K562 (cell line): ENCODE measurements at regions not wholly inside any gene's neighbourhood (a gene's known extent, or its start where the extent isn't known, plus 50 kb on each side); places are given as distances from the start of the nearest gene placed in this dataset.

Experiments used
- CBX8 ChIP-seq: fragments of 200-600 bp; sonication (generic); IDR thresholded peaks from 2 replicates; pipeline ENCODE4 v1.6.1; 2012; ENCODE audit warnings: borderline replicate concordance, mixed run types, low read depth, mild to moderate bottlenecking, moderate library complexity, mixed read lengths, low read length, control low read depth, inconsistent platforms; ENCODE audit not compliant: poor library complexity, severe bottlenecking; ENCODE audit errors: extremely low read depth
- KAT8 ChIP-seq: fragments of 450-650 bp; IDR thresholded peaks from 2 replicates; pipeline ENCODE4 v1.6.1; 2016; ENCODE audit warnings: low read depth, mild to moderate bottlenecking
- KDM5B ChIP-seq: fragments of 200-600 bp; sonication (generic); IDR thresholded peaks from 2 replicates; pipeline ENCODE4 v1.6.1; 2012; ENCODE audit warnings: low read depth, mild to moderate bottlenecking, moderate library complexity, low read length, control low read depth, inconsistent platforms; ENCODE audit not compliant: insufficient replicate concordance
- SAFB2 ChIP-seq: fragments of 200-400 bp; formaldehyde crosslinking; IDR thresholded peaks from 2 replicates; pipeline ENCODE4 v1.6.1; 2018; ENCODE audit warnings: borderline replicate concordance, low read length, low read depth, moderate library complexity; ENCODE audit not compliant: severe bottlenecking
- SP1 ChIP-seq: sonication (generic); formaldehyde crosslinking; IDR thresholded peaks from 2 replicates; pipeline ENCODE4 v1.8.1; 2022; ENCODE audit warnings: mild to moderate bottlenecking, missing genetic modification reagents
- ZKSCAN3 ChIP-seq: fragments of 250-450 bp; sonication (Bioruptor Pico); IDR thresholded peaks from 2 replicates; pipeline ENCODE4 v1.4.0; 2020
- ZNF263 ChIP-seq: sonication (generic); formaldehyde crosslinking; IDR thresholded peaks from 2 replicates; pipeline ENCODE4 v1.8.0; 2022; ENCODE audit warnings: mild to moderate bottlenecking, missing genetic modification reagents, borderline replicate concordance
- TF ChIP-seq, protein P1 (sequence below), 2 experiments: fragments of 450-650 bp; formaldehyde crosslinking in 1 of 2; IDR thresholded peaks; 2 replicates each; pipeline versions ENCODE4 v1.4.0 to v1.6.1; 2014 to 2020; ENCODE audit warnings: mild to moderate bottlenecking in 2 of 2, borderline replicate concordance in 1 of 2, low read depth in 1 of 2
- TF ChIP-seq, protein P2 (sequence below), 3 experiments: IDR thresholded peaks in 2 of 3; conservative IDR thresholded peaks in 1 of 3; 2 replicates each; pipeline ENCODE4 v1.5.1; 2011 to 2012; ENCODE audit warnings: low read length in 3 of 3, mild to moderate bottlenecking in 3 of 3, control low read depth in 2 of 3, improper control_type of control experiment in 1 of 3, inconsistent platforms in 1 of 3, low read depth in 1 of 3, mixed read lengths in 1 of 3, moderate library complexity in 1 of 3; ENCODE audit not compliant: insufficient read depth in 2 of 3
- TF ChIP-seq, protein P3 (sequence below): sonication (generic); formaldehyde crosslinking; IDR thresholded peaks from 2 replicates; pipeline ENCODE4 v1.8.1; 2022; ENCODE audit warnings: missing genetic modification reagents

- TF ChIP-seq, protein P1, sequence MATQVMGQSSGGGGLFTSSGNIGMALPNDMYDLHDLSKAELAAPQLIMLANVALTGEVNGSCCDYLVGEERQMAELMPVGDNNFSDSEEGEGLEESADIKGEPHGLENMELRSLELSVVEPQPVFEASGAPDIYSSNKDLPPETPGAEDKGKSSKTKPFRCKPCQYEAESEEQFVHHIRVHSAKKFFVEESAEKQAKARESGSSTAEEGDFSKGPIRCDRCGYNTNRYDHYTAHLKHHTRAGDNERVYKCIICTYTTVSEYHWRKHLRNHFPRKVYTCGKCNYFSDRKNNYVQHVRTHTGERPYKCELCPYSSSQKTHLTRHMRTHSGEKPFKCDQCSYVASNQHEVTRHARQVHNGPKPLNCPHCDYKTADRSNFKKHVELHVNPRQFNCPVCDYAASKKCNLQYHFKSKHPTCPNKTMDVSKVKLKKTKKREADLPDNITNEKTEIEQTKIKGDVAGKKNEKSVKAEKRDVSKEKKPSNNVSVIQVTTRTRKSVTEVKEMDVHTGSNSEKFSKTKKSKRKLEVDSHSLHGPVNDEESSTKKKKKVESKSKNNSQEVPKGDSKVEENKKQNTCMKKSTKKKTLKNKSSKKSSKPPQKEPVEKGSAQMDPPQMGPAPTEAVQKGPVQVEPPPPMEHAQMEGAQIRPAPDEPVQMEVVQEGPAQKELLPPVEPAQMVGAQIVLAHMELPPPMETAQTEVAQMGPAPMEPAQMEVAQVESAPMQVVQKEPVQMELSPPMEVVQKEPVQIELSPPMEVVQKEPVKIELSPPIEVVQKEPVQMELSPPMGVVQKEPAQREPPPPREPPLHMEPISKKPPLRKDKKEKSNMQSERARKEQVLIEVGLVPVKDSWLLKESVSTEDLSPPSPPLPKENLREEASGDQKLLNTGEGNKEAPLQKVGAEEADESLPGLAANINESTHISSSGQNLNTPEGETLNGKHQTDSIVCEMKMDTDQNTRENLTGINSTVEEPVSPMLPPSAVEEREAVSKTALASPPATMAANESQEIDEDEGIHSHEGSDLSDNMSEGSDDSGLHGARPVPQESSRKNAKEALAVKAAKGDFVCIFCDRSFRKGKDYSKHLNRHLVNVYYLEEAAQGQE (IDR thresholded peaks at IDR 0.05; ENCODE audit: borderline replicate concordance), result no peak
- TF ChIP-seq, protein P1 (CRISPR knock-in tag; IDR thresholded peaks at IDR 0.05; ENCODE audit: low read depth), result no peak
- TF ChIP-seq ZNF263 (CRISPR knock-in tag), result no peak
- no peak for TF ChIP-seq KAT8
- TF ChIP-seq, protein P2, sequence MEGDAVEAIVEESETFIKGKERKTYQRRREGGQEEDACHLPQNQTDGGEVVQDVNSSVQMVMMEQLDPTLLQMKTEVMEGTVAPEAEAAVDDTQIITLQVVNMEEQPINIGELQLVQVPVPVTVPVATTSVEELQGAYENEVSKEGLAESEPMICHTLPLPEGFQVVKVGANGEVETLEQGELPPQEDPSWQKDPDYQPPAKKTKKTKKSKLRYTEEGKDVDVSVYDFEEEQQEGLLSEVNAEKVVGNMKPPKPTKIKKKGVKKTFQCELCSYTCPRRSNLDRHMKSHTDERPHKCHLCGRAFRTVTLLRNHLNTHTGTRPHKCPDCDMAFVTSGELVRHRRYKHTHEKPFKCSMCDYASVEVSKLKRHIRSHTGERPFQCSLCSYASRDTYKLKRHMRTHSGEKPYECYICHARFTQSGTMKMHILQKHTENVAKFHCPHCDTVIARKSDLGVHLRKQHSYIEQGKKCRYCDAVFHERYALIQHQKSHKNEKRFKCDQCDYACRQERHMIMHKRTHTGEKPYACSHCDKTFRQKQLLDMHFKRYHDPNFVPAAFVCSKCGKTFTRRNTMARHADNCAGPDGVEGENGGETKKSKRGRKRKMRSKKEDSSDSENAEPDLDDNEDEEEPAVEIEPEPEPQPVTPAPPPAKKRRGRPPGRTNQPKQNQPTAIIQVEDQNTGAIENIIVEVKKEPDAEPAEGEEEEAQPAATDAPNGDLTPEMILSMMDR (IDR thresholded peaks at IDR 0.05 in 2 of 3, conservative IDR thresholded peaks at IDR 0.05 in 1 of 3; ENCODE audit: insufficient read depth in 2 of 3, low read depth in 1 of 3, low read length in 3 of 3), result no peak
- TF ChIP-seq CBX8, result no peak
- TF ChIP-seq SAFB2, result no peak
- no peak for TF ChIP-seq SP1 (CRISPR knock-in tag)
- TF ChIP-seq KDM5B, result no peak
- no peak for TF ChIP-seq ZKSCAN3 (CRISPR knock-in tag)
- TF ChIP-seq, protein P3, sequence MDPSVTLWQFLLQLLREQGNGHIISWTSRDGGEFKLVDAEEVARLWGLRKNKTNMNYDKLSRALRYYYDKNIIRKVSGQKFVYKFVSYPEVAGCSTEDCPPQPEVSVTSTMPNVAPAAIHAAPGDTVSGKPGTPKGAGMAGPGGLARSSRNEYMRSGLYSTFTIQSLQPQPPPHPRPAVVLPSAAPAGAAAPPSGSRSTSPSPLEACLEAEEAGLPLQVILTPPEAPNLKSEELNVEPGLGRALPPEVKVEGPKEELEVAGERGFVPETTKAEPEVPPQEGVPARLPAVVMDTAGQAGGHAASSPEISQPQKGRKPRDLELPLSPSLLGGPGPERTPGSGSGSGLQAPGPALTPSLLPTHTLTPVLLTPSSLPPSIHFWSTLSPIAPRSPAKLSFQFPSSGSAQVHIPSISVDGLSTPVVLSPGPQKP, result no peak
Measured at GRCh38 chr11:91840640-91841240, 383.9 kb upstream of the FAT3 start.
